ENCODE measurements at regions not wholly inside any gene's neighbourhood (a gene's known extent, or its start where the extent isn't known, plus 50 kb on each side); places are given as distances from the start of the nearest gene placed in this dataset.

GRCh38 chr2:144753416-144753815 is 233.5 kb upstream of the ZEB2 start:
- DNase-seq (ENCODE audit: low spot score) (no peak), ATAC-seq (ENCODE audit: low FRiP score) (no peak)
- TF ChIP-seq CTCF (IDR thresholded peaks at IDR 0.05) = no peak

- no peak for DNase-seq (ENCODE audit: low spot score)
- no peak for ATAC-seq (ENCODE audit: low FRiP score)
- TF ChIP-seq CTCF (IDR thresholded peaks at IDR 0.05) = no peak
These were observed 231.4 kb upstream of the ZEB2 start for GRCh38 chr2:144751142-144751905.

- TF ChIP-seq CTCF (IDR thresholded peaks at IDR 0.05) = no peak
- ATAC-seq (ENCODE audit: low FRiP score) (no peak), DNase-seq (ENCODE audit: low spot score) (no peak)
These were observed 229.3 kb upstream of the ZEB2 start for GRCh38 chr2:144749188-144749587.

- ATAC-seq (ENCODE audit: low FRiP score) = no peak
- DNase-seq (ENCODE audit: low spot score) = no peak
- no peak for TF ChIP-seq CTCF (IDR thresholded peaks at IDR 0.05)
These were observed 228.5 kb upstream of the ZEB2 start for GRCh38 chr2:144748443-144748842.

- TF ChIP-seq CTCF (IDR thresholded peaks at IDR 0.05) = no peak
- DNase-seq (ENCODE audit: low spot score) (no peak), ATAC-seq (ENCODE audit: low FRiP score) (no peak)
These were observed 227.7 kb upstream of the ZEB2 start for GRCh38 chr2:144747571-144747970.

- DNase-seq (ENCODE audit: low spot score) (no peak), ATAC-seq (ENCODE audit: low FRiP score) (no peak)
- TF ChIP-seq CTCF (IDR thresholded peaks at IDR 0.05) = no peak
These were observed 225.5 kb upstream of the ZEB2 start for GRCh38 chr2:144745424-144745823.

- no peak for TF ChIP-seq CTCF (IDR thresholded peaks at IDR 0.05)
- ATAC-seq (ENCODE audit: low FRiP score) = no peak
- DNase-seq (ENCODE audit: low spot score) = no peak
These were observed 218.8 kb upstream of the ZEB2 start for GRCh38 chr2:144738749-144739148.

All from omental fat pad (tissue), 3 donors.